ENCODE measurements at regions not wholly inside any gene's neighbourhood (a gene's known extent, or its start where the extent isn't known, plus 50 kb on each side); places are given as distances from the start of the nearest gene placed in this dataset.

- peak overlapping the region; percentile 97 for H3K27ac ChIP-seq (ENCODE audit: low read depth, low read length, poor library complexity, severe bottlenecking)
- no TSS peak for BruUV-seq (replicated peaks)
Observed at GRCh38 chr3:187922704-187923416, 177.6 kb upstream of the BCL6 start.

GRCh38 chr3:187924651-187925050 lies 179.4 kb upstream of the BCL6 start:
- Histone ChIP-seq H4K20me1 (ENCODE audit: insufficient read depth, low read length) (no peaks in the 10 kb centered on the region), H3K36me3 (ENCODE audit: insufficient read depth, low read length) (peaks cover 24% of the 10 kb centered on the region), H3K79me2 (ENCODE audit: insufficient read depth, low read depth, low read length) (no peaks in the 10 kb centered on the region), H3K4me1 (ENCODE audit: insufficient read depth, low read length, poor library complexity, severe bottlenecking) (peaks cover 86% of the 10 kb centered on the region), H3K9me3 (ENCODE audit: low read length) (peaks cover 19% of the 10 kb centered on the region; the same call in 1 of the 2 replicates), H3K4me3 (ENCODE audit: low read depth, low read length, poor library complexity, severe bottlenecking) (no peak overlapping the region), H3K27ac (ENCODE audit: low read depth, low read length, poor library complexity, severe bottlenecking) (no peak overlapping the region), H2AFZ (ENCODE audit: low read length) (no peak overlapping the region), H3K9me2 (ENCODE audit: insufficient read depth, low read length) (no peaks in the 10 kb centered on the region), H3K4me2 (ENCODE audit: low read length) (no peak overlapping the region)
- TF ChIP-seq EZH2phosphoT487 (IDR thresholded peaks at IDR 0.05; ENCODE audit: borderline replicate concordance, low read depth, low read length) (no peak), CTCF (conservative IDR thresholded peaks at IDR 0.05; ENCODE audit: low read length) (no peak)
- CTCF ChIA-PET (ENCODE audit: unreplicated experiment) = interaction anchor here (0.9 kb wide), 1 partner anchor 16 kb away, joined by 3 read pairs; no protein-coding TSS in a partner anchor
- POLR2A ChIA-PET = interaction anchor here (1.2 to 12.2 kb wide), 5 partner anchors 11 to 24 kb away, joined by 3 to 331 read pairs (median 7); no protein-coding TSS in a partner anchor
- intact Hi-C loops (cut with micrococcal nuclease; ENCODE audit: unreplicated experiment) = no loop called here
- DNase-seq (ENCODE audit: low spot score) = no peak
- no TSS peak for BruUV-seq (replicated peaks)

More at GRCh38 chr3:187922704-187923416, 177.6 kb upstream of the BCL6 start:
- Histone ChIP-seq H3K79me2 (ENCODE audit: insufficient read depth, low read depth, low read length) (no peaks in the 10 kb centered on the region), H3K9me2 (ENCODE audit: insufficient read depth, low read length) (no peaks in the 10 kb centered on the region), H3K4me3 (ENCODE audit: low read depth, low read length, poor library complexity, severe bottlenecking) (no peak overlapping the region), H3K4me1 (ENCODE audit: insufficient read depth, low read length, poor library complexity, severe bottlenecking) (peaks cover 86% of the 10 kb centered on the region), H3K36me3 (ENCODE audit: insufficient read depth, low read length) (peaks cover 24% of the 10 kb centered on the region), H2AFZ (ENCODE audit: low read length) (peak overlapping the region; percentile 65), H4K20me1 (ENCODE audit: insufficient read depth, low read length) (no peaks in the 10 kb centered on the region), H3K4me2 (ENCODE audit: low read length) (peak overlapping the region; percentile 50), H3K9me3 (ENCODE audit: low read length) (peaks cover 19% of the 10 kb centered on the region; the same call in 1 of the 2 replicates)
- TF ChIP-seq EZH2phosphoT487 (IDR thresholded peaks at IDR 0.05; ENCODE audit: borderline replicate concordance, low read depth, low read length) (no peak), CTCF (conservative IDR thresholded peaks at IDR 0.05; ENCODE audit: low read length) (no peak)
- intact Hi-C loops (cut with micrococcal nuclease; ENCODE audit: unreplicated experiment) = no loop called here
- ChIA-PET POLR2A (interaction anchor here (0.9 to 12.2 kb wide), 7 partner anchors 9 to 177 kb away, joined by 4 to 331 read pairs (median 7); partner anchors contain the start of gene BCL6), CTCF (ENCODE audit: unreplicated experiment) (interaction anchor here (1.1 kb wide), 1 partner anchor 21 kb away, joined by 4 read pairs; no protein-coding TSS in a partner anchor)
- no peak for DNase-seq (ENCODE audit: low spot score)

DNA sequence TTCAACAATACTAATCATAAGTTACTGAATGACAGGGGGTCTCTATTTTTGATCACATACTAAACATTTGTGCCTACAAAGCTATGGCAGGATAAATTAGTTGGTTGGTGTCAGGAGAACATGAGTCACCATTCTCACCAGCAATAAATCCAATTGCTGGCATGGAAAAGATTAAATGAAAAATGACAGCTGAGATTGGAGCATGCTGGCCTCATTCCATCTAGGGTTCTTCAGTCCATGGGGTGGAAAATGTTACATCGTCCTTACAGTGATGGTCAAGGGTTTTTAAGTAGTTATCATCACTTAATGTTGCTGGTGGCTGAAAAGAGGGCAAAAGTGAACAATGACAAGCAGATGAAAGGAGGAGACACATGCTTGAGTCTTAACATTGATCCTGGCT lies 180.1 kb upstream of the BCL6 start:
- no peak overlapping the region for H3K4me3 ChIP-seq (ENCODE audit: low read depth, low read length, poor library complexity, severe bottlenecking)
- H3K4me2 ChIP-seq (ENCODE audit: low read length) = no peak overlapping the region
- no peaks in the 10 kb centered on the region for H4K20me1 ChIP-seq (ENCODE audit: insufficient read depth, low read length)
- CTCF ChIA-PET (ENCODE audit: unreplicated experiment) = interaction anchor here (2.3 kb wide), 1 partner anchor 9 kb away, joined by 9 read pairs; no protein-coding TSS in a partner anchor
- no peak overlapping the region for H2AFZ ChIP-seq (ENCODE audit: low read length)
- peaks cover 86% of the 10 kb centered on the region for H3K4me1 ChIP-seq (ENCODE audit: insufficient read depth, low read length, poor library complexity, severe bottlenecking)
- DNase-seq (ENCODE audit: low spot score) = no peak
- no peaks in the 10 kb centered on the region for H3K79me2 ChIP-seq (ENCODE audit: insufficient read depth, low read depth, low read length)
- H3K9me3 ChIP-seq (ENCODE audit: low read length) = peaks cover 19% of the 10 kb centered on the region; the same call in 1 of the 2 replicates
- peak overlapping the region; percentile 81 for H3K27ac ChIP-seq (ENCODE audit: low read depth, low read length, poor library complexity, severe bottlenecking)
- POLR2A ChIA-PET = interaction anchor here (0.7 to 12.2 kb wide), 11 partner anchors 8 to 1396 kb away, joined by 3 to 331 read pairs (median 9); partner anchors contain the start of gene BCL6
- no peak for TF ChIP-seq CTCF (conservative IDR thresholded peaks at IDR 0.05; ENCODE audit: low read length)
- no peak for TF ChIP-seq EZH2phosphoT487 (IDR thresholded peaks at IDR 0.05; ENCODE audit: borderline replicate concordance, low read depth, low read length)
- BruUV-seq (replicated peaks) = no TSS peak
- no peaks in the 10 kb centered on the region for H3K9me2 ChIP-seq (ENCODE audit: insufficient read depth, low read length)
- peaks cover 24% of the 10 kb centered on the region for H3K36me3 ChIP-seq (ENCODE audit: insufficient read depth, low read length)
- intact Hi-C loops (cut with micrococcal nuclease; ENCODE audit: unreplicated experiment) = no loop called here
